OCI-LY7 (cell line): ENCODE measurements at regions not wholly inside any gene's neighbourhood (a gene's known extent, or its start where the extent isn't known, plus 50 kb on each side); places are given as distances from the start of the nearest gene placed in this dataset.

Experiments
- EZH2phosphoT487 ChIP-seq: fragments of 200-600 bp; sonication (generic); IDR thresholded peaks from 2 replicates; pipeline ENCODE4 v1.6.1; 2018; ENCODE audit warnings: low read depth, borderline replicate concordance, mild to moderate bottlenecking, mixed run types, antibody characterized with exemption, low read length, moderate library complexity, mixed read lengths
- TF ChIP-seq, protein P1 (sequence below): fragments of 200-600 bp; sonication (generic); conservative IDR thresholded peaks from 2 replicates; pipeline ENCODE4 v1.5.1; 2014; ENCODE audit warnings: mild to moderate bottlenecking, antibody characterized with exemption, low read length, moderate library complexity, mixed read lengths

DNA sequence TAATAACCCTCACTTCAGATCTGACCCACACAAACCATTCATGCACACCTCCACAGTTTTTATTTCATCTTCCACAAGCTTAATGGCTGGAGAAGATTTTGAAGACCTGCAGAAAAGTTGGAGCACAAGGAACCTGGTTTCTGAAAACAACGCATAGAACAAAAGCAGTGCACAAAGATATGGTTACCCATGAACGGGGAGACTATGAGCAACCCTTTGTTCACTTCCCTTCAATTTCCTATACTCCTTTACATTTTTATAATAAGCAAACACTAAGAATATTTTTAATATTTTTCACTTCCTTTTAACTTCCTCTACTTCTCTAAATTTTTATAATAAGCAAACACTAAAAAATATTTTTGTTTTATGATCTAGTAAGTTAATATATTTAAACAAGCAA lies 103.5 kb upstream of the UBE2E2 start:
- TF ChIP-seq, protein P1, sequence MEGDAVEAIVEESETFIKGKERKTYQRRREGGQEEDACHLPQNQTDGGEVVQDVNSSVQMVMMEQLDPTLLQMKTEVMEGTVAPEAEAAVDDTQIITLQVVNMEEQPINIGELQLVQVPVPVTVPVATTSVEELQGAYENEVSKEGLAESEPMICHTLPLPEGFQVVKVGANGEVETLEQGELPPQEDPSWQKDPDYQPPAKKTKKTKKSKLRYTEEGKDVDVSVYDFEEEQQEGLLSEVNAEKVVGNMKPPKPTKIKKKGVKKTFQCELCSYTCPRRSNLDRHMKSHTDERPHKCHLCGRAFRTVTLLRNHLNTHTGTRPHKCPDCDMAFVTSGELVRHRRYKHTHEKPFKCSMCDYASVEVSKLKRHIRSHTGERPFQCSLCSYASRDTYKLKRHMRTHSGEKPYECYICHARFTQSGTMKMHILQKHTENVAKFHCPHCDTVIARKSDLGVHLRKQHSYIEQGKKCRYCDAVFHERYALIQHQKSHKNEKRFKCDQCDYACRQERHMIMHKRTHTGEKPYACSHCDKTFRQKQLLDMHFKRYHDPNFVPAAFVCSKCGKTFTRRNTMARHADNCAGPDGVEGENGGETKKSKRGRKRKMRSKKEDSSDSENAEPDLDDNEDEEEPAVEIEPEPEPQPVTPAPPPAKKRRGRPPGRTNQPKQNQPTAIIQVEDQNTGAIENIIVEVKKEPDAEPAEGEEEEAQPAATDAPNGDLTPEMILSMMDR, result no peak
- no peak for TF ChIP-seq EZH2phosphoT487
